CD4-positive, alpha-beta T cell (primary cell): ENCODE measurements at regions not wholly inside any gene's neighbourhood (a gene's known extent, or its start where the extent isn't known, plus 50 kb on each side); places are given as distances from the start of the nearest gene placed in this dataset.

Experiments used
- ATAC-seq: fragments of 200-7000 bp; cut with Tn5 transposase; one replicate; pipeline ENCODE4 v1.10.0; 2022; ENCODE audit warnings: mild to moderate bottlenecking; ENCODE audit not compliant: poor library complexity
- CTCF ChIA-PET: fragments of 350-600 bp; sonication (Branson Sonifier 250); formaldehyde crosslinking; loops from one replicate; lab custom pipeline; 2021; ENCODE audit warnings: antibody characterized with exemption, inconsistent platforms; lab: Charles Lee
- POLR2A ChIA-PET: fragments of 350-600 bp; sonication (Branson Sonifier 250); formaldehyde crosslinking; loops from one replicate; lab custom pipeline; 2021; ENCODE audit warnings: antibody characterized with exemption, inconsistent platforms; lab: Charles Lee
- DNase-seq, 14 experiments: peaks; one replicate each; pipeline ENCODE4 v3.0.0-alpha.2; 2013 to 2020; ENCODE audit warnings: mixed read lengths in 2 of 14
- H3K27ac ChIP-seq, 2 donors: one replicate each; pipeline versions ENCODE4 v1.5.1 to v1.7.0; 2013; ENCODE audit warnings: low read length in 2 of 2, low read depth in 1 of 2, mild to moderate bottlenecking in 1 of 2
- H3K27me3 ChIP-seq, 2 experiments: 1 replicate in 1 of 2; 2 replicates in 1 of 2; pipeline versions ENCODE4 v1.6.1 to v1.7.0; 2013; ENCODE audit warnings: low read length in 2 of 2, control low read depth in 1 of 2, mild to moderate bottlenecking in 1 of 2, moderate library complexity in 1 of 2; ENCODE audit not compliant: insufficient read depth in 2 of 2, control insufficient read depth in 1 of 2
- H3K36me3 ChIP-seq: one replicate; pipeline ENCODE4 v1.6.1; 2013; ENCODE audit warnings: low read length, control low read depth; ENCODE audit not compliant: insufficient read depth
- H3K4me1 ChIP-seq: one replicate; pipeline ENCODE4 v1.6.1; 2013; ENCODE audit warnings: low read length, control low read depth; ENCODE audit not compliant: insufficient read depth
- H3K4me3 ChIP-seq: one replicate; pipeline ENCODE4 v1.5.1; 2013; ENCODE audit warnings: mild to moderate bottlenecking, low read length, moderate library complexity
- H3K9me3 ChIP-seq, 2 experiments: 1 replicate in 1 of 2; 2 replicates in 1 of 2; pipeline versions ENCODE4 v1.6.1 to v1.7.0; 2013; ENCODE audit warnings: low read length in 2 of 2, mild to moderate bottlenecking in 2 of 2, control low read depth in 1 of 2, moderate library complexity in 1 of 2; ENCODE audit not compliant: control insufficient read depth in 1 of 2, insufficient read depth in 1 of 2
- H3K27ac Mint-ChIP-seq: one replicate; pipeline ENCODE4 v1.8.0; 2020; ENCODE audit warnings: mixed read lengths
- H3K27me3 Mint-ChIP-seq: one replicate; pipeline ENCODE4 v1.8.0; 2021; ENCODE audit warnings: mixed read lengths
- H3K36me3 Mint-ChIP-seq: one replicate; pipeline ENCODE4 v1.8.0; 2021; ENCODE audit warnings: low read depth, mixed read lengths
- H3K4me1 Mint-ChIP-seq: one replicate; pipeline ENCODE4 v1.8.0; 2021; ENCODE audit warnings: low read depth, mixed read lengths
- H3K4me3 Mint-ChIP-seq: one replicate; pipeline ENCODE4 v1.8.0; 2020; ENCODE audit warnings: mild to moderate bottlenecking, mixed read lengths
- H3K9me3 Mint-ChIP-seq: one replicate; pipeline ENCODE4 v1.8.0; 2020; ENCODE audit warnings: mixed read lengths
- intact Hi-C, 2 experiments: fragments of 100-400 bp; cut with DNase I in 1 of 2; cut with micrococcal nuclease in 1 of 2; formaldehyde crosslinking; loops; one replicate each; pipeline versions ENCODE4 v1.15.1 to v1.9.0; 2023 to 2025; cut with DNase I, micrococcal nuclease
- TF ChIP-seq, protein P1 (sequence below): fragments of 200-600 bp; IDR thresholded peaks from one replicate; pipeline ENCODE4 v1.8.0; 2022; ENCODE audit warnings: antibody characterized with exemption, mild to moderate bottlenecking

DNA sequence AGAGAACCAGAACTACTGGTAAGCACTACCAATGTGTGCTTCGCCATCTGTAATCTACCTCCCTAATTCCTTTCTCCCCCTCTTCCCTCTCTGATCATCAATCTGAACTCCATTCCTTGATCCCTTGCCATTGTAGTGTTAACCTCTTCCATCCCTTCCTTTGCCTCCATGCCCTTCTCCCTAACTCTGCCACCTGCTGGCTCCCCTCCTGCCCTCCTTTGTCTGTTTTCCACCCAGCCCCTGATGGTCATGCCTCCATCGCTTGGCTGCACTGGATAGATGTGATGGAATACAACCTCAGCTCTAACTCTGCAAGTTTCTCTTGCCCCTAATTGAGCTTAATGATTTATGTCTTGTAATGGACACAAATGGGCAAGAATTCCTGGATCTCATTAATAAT is 108.2 kb upstream of the ASIC2 start:
- H3K36me3 Mint-ChIP-seq: no peaks in the 10 kb centered on the region

DNA sequence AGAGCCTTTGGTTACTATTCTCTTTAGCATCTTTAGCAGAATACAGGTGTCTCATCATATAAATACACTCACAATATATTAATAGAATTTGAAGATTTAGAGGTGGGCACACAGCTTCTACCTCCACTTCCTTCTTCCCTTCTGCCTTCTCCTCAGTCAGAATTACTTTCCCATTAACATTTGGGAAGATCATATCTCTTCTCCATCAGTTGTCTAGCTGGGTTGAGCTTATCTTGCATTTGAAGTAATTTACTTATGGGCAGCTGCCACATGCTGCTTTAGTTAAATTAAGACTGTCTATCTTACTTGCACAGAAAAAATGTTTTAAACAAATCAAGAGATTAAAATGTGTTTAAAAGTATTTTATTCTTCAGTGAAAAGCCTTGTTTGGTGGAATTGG is 110.1 kb upstream of the ASIC2 start:
- CTCF ChIA-PET: no interaction called here
- no peak overlapping the region for H3K27ac Mint-ChIP-seq
- H3K4me1 ChIP-seq: no peaks in the 10 kb centered on the region
- DNase-seq: no peak
- H3K36me3 Mint-ChIP-seq: no peaks in the 10 kb centered on the region
- H3K9me3 ChIP-seq: no peaks in the 10 kb centered on the region
- intact Hi-C loops: no loop called here
- peaks cover 18% of the 10 kb centered on the region for H3K27me3 Mint-ChIP-seq
- no peak overlapping the region for H3K4me3 Mint-ChIP-seq
- H3K27ac ChIP-seq: no peak overlapping the region
- H3K4me3 ChIP-seq: no peak overlapping the region
- POLR2A ChIA-PET: no interaction called here
- ATAC-seq: no peak
- H3K36me3 ChIP-seq: no peaks in the 10 kb centered on the region
- TF ChIP-seq, protein P1, sequence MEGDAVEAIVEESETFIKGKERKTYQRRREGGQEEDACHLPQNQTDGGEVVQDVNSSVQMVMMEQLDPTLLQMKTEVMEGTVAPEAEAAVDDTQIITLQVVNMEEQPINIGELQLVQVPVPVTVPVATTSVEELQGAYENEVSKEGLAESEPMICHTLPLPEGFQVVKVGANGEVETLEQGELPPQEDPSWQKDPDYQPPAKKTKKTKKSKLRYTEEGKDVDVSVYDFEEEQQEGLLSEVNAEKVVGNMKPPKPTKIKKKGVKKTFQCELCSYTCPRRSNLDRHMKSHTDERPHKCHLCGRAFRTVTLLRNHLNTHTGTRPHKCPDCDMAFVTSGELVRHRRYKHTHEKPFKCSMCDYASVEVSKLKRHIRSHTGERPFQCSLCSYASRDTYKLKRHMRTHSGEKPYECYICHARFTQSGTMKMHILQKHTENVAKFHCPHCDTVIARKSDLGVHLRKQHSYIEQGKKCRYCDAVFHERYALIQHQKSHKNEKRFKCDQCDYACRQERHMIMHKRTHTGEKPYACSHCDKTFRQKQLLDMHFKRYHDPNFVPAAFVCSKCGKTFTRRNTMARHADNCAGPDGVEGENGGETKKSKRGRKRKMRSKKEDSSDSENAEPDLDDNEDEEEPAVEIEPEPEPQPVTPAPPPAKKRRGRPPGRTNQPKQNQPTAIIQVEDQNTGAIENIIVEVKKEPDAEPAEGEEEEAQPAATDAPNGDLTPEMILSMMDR: no peak
- H3K4me1 Mint-ChIP-seq: no peaks in the 10 kb centered on the region
- H3K9me3 Mint-ChIP-seq: no peaks in the 10 kb centered on the region
- peaks cover 0 to 2% of the 10 kb centered on the region in 2 experiments for H3K27me3 ChIP-seq

More for the DNA sequence above, 108.2 kb upstream of the ASIC2 start:
- Mint-ChIP-seq H3K9me3 (no peaks in the 10 kb centered on the region), H3K27ac (no peak overlapping the region), H3K4me3 (no peak overlapping the region), H3K27me3 (peaks cover 19% of the 10 kb centered on the region), H3K4me1 (no peaks in the 10 kb centered on the region)
- TF ChIP-seq, protein P1: no peak
- DNase-seq (no peak), ATAC-seq (no peak)
- intact Hi-C loops: no loop called here
- Histone ChIP-seq H3K27me3 (peaks cover 0 to under 1% of the 10 kb centered on the region in 2 experiments), H3K9me3 (no peaks in the 10 kb centered on the region), H3K27ac (no peak overlapping the region), H3K4me1 (no peaks in the 10 kb centered on the region), H3K4me3 (no peak overlapping the region), H3K36me3 (no peaks in the 10 kb centered on the region)
- CTCF ChIA-PET: no interaction called here
- POLR2A ChIA-PET: no interaction called here

DNA sequence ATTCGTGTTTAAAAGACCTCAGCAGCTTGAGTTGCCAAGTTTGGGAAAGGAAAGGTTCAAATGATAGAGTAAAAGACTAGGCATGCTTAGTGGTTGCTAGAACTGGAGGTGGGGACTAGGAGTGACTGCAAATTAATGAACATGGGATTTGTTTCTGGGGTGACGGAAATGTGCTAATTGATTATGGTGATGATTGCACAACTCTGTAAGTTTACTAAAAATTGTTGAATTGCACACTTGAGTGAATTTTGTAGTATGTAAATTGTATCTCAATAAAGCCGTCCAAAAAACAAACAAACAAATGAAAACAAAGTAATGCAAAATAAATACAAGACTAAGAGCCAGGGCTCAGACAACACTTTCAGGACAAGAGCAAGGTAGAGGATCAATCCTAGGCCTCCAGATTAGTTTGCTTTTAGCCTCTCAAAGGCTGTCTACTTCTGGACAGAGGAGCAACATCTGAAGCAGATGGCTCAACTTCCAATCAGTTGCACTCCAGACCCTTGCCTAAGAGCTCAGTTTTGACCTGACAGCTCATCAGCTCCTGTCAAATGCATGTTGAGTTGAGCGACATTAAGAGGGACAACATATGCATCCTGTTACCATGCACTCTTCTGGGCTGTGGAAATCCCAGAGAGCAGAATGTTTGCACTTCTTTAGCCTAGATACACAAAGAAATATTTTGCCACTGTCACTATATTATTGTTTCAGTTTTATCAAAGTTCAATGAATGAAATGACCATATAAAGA is 111.2 kb upstream of the ASIC2 start:
- Mint-ChIP-seq H3K9me3 (no peaks in the 10 kb centered on the region), H3K4me1 (no peaks in the 10 kb centered on the region), H3K27ac (no peak overlapping the region), H3K36me3 (no peaks in the 10 kb centered on the region), H3K27me3 (peaks cover 19% of the 10 kb centered on the region), H3K4me3 (no peak overlapping the region)
- no peak overlapping the region for H3K27ac ChIP-seq
- intact Hi-C loops: no loop called here
- TF ChIP-seq, protein P1: no peak
- no peaks in the 10 kb centered on the region for H3K4me1 ChIP-seq
- ATAC-seq (no peak), DNase-seq (no peak)
- POLR2A ChIA-PET: no interaction called here
- no peaks in the 10 kb centered on the region for H3K36me3 ChIP-seq
- H3K4me3 ChIP-seq: no peak overlapping the region
- no peaks in the 10 kb centered on the region for H3K9me3 ChIP-seq
- peaks cover 0 to 2% of the 10 kb centered on the region in 2 experiments for H3K27me3 ChIP-seq
- CTCF ChIA-PET: no interaction called here
